ENCODE measurements at regions not wholly inside any gene's neighbourhood (a gene's known extent, or its start where the extent isn't known, plus 50 kb on each side); places are given as distances from the start of the nearest gene placed in this dataset.

GRCh38 chr16:62717026-62717425 lies 680.8 kb upstream of the CDH8 start:
- TF ChIP-seq, protein P1, sequence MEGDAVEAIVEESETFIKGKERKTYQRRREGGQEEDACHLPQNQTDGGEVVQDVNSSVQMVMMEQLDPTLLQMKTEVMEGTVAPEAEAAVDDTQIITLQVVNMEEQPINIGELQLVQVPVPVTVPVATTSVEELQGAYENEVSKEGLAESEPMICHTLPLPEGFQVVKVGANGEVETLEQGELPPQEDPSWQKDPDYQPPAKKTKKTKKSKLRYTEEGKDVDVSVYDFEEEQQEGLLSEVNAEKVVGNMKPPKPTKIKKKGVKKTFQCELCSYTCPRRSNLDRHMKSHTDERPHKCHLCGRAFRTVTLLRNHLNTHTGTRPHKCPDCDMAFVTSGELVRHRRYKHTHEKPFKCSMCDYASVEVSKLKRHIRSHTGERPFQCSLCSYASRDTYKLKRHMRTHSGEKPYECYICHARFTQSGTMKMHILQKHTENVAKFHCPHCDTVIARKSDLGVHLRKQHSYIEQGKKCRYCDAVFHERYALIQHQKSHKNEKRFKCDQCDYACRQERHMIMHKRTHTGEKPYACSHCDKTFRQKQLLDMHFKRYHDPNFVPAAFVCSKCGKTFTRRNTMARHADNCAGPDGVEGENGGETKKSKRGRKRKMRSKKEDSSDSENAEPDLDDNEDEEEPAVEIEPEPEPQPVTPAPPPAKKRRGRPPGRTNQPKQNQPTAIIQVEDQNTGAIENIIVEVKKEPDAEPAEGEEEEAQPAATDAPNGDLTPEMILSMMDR (IDR thresholded peaks at IDR 0.05; ENCODE audit: poor library complexity) = no peak
- no peak for TF ChIP-seq EZH2phosphoT487 (IDR thresholded peaks at IDR 0.05; ENCODE audit: low read depth, severe bottlenecking, unreplicated experiment)
